GM18858 (cell line): ENCODE measurements at regions not wholly inside any gene's neighbourhood (a gene's known extent, or its start where the extent isn't known, plus 50 kb on each side); places are given as distances from the start of the nearest gene placed in this dataset.
A peak's percentile ranks its signal among the peaks of the same experiment; 100 is the strongest.
"Not testable (repeated sequence)": the region's sequence is repeated elsewhere in the genome, so short reads cannot be mapped to it uniquely, and the experiment has no call there.

Source experiments
- ATAC-seq: cut with Tn5 transposase; IDR thresholded peaks from one replicate; pipeline ENCODE4 v1.9.1; 2021; ENCODE audit not compliant: unreplicated experiment

GRCh38 chr18:23311351-23312121 is 141.6 kb upstream of the RIOK3 start:
- no peak for ATAC-seq

GRCh38 chr18:23313379-23313778 is 139.7 kb upstream of the RIOK3 start:
- ATAC-seq: no peak

GRCh38 chr18:23314672-23315071 is 138.4 kb upstream of the RIOK3 start:
- no peak for ATAC-seq

- no peak for ATAC-seq
Observed at GRCh38 chr18:23316316-23316715, 136.8 kb upstream of the RIOK3 start.

DNA sequence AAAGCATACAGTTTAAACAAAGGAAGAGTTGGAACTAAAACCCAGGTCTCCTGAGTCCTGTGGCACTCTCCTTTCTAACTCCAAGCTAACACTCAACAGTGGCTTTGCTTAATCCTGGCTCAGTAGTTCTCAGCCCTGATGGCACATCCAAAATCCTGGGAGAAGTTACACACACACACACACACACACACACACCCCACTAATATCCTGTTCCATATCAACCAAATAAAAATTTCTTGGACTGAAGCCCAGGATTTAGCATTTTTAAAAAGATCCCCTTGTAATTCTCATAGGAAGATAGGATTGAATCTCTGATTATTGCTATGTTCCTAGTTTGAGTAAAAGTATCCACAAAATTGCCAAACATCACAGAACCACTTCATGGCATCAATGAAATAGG is 136.1 kb upstream of the RIOK3 start:
- no peak for ATAC-seq

DNA sequence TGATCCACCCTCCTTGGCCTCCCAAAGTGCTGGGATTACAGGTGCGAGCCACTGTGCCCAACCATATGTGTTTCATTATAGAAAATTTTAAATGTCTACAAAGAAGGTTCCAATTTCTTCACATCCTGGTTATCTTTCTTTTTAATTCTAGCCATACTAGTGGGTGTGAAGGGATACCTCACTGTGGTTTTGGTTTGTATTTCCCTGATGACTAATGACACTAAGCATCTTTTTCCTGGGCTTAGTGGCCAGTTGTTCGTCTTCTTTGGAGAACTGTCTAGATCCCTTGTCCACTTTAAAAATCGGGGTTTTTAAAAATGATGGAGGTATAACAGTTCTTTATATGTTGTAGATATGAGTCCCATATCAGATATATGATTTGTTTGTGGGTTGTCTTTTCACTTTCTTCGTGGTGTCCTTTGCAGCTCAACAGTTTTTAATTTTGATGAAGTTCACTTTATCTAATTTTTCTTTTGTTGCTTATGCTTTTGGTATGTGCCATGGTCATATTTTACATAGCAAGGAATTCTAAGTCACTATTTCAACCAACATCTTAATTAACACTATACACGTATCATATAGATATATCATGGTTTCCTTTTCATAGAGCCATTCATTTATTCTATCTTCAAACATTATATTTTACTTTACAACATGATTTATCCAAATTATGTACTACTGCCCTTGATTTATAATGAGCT is 135.0 kb upstream of the RIOK3 start:
- ATAC-seq: no peak

GRCh38 chr18:23320709-23321236 is 132.3 kb upstream of the RIOK3 start:
- no peak for ATAC-seq

- ATAC-seq: no peak
Observed at GRCh38 chr18:23321996-23322395, 131.1 kb upstream of the RIOK3 start.

- ATAC-seq: no peak
Observed at GRCh38 chr18:23324056-23324811, 128.9 kb upstream of the RIOK3 start.

DNA sequence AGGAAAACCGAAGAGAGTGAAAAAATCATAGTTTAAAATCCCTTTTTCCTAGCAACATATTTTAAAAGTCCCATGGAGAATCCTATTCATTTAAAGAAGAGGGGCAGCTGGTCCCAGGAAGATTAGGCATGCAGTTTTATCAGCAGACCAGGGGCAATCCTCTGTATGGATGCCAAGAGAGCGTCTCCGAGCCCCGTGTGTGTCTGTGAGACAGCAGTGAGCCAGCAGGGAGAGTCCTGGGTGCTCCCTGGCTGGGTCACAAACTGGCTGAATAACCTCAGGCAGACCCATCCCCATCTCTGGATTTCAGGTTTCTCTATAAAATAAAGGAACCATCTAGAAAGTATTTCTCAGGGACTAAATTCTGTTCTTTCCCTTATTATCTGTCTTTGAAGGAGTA is 128.2 kb upstream of the RIOK3 start:
- no peak for ATAC-seq

- not testable (repeated sequence) for ATAC-seq
Observed at GRCh38 chr18:23329671-23330070, 123.4 kb upstream of the RIOK3 start.

DNA sequence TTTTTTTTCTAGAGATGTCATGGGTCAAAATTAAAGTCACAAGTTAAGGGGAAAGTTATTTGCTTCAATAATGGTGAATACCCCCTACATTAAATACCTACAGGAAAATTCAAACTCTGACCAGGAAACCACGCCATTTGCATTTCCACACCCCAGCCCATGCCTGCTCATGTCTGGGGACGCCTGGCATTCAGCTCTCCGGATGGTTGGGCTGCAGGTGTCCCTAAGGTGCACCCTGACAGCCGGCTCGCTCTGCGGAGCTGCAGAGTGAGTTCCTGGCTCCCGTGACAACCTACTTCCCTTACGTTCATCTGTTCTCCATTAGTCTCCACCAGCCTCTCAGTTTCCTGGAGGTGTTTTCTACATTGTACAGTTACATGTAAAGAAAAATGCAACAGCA is 122.7 kb upstream of the RIOK3 start:
- peak; percentile 78 for ATAC-seq

GRCh38 chr18:23331091-23331920 is 121.8 kb upstream of the RIOK3 start:
- no peak for ATAC-seq

DNA sequence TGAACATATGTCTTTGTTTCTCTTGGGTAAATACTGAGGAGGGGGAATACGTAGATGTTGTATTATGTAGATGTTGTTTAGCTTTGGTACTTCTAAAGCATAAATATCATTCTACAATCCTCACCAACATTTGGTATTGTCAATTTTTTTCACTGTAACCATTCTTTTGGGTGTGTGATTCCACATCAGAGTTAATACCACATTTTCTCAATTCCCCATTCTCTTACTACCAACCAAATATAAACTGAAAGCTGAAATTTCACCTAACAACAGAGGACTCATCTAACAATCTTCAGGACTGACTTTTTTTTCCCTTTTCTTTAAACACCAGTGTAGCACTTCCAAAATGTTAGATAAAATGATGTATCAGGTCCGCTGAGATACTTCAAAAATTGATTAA is 120.7 kb upstream of the RIOK3 start:
- ATAC-seq: peak; percentile 47

DNA sequence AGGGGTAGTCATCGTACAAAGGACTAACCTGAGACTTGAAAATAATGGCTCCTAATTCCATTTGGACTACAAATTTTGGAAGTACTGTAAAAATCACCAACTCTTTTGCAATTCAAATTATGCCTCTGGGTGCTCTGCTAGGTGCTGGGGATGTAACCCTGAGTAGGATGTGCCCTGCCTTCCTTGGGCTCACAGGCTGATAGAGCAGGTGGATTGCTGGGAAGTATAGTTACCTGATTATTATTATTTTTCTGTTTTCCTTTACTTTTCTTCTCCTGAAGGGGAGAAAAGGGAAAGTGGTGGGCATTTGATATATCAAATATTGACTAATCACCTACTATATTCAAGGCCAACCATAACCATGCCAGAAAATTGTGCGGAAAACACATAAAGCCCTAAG is 119.3 kb upstream of the RIOK3 start:
- no peak for ATAC-seq

- ATAC-seq: no peak
Observed at GRCh38 chr18:23334569-23334968, 118.5 kb upstream of the RIOK3 start.

GRCh38 chr18:23336101-23336500 is 117.0 kb upstream of the RIOK3 start:
- ATAC-seq: no peak

GRCh38 chr18:23337599-23338444 is 115.3 kb upstream of the RIOK3 start:
- ATAC-seq: no peak

GRCh38 chr18:23340661-23341060 is 112.4 kb upstream of the RIOK3 start:
- no peak for ATAC-seq

DNA sequence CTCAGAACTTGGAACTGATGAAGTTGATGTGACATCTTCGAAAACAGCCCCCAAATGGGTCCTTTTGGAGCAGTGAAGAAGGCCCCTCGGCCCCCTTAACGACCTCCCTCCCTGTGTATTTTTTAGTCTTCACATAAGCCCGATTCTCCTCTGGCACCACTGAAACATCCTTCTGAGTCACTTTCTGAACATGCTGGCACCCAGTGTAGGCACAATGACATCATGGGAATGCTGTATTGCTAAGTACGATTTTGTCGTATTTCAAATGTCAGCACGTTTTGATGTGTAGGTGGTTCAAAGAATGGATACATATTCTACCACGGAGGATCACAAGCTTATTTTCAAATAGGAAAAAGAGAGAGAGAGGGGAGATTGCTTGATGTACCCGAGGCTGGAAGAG is 111.7 kb upstream of the RIOK3 start:
- ATAC-seq: no peak
